NCI-H526 treated with DMSO at 0.1 percent for 48 hours (cell line): ENCODE measurements at regions not wholly inside any gene's neighbourhood (a gene's known extent, or its start where the extent isn't known, plus 50 kb on each side); places are given as distances from the start of the nearest gene placed in this dataset.
A peak's percentile ranks its signal among the peaks of the same experiment; 100 is the strongest.

ENCODE experiments used
- DNase-seq: peaks from one replicate; lab custom pipeline; 2025; lab: John Stamatoyannopoulos, UW

- no peak for DNase-seq
Observed at GRCh38 chr2:137824501-137824900, 139.8 kb upstream of the HNMT start.

- no peak for DNase-seq
Observed at GRCh38 chr2:137826373-137827372, 137.6 kb upstream of the HNMT start.

- DNase-seq = no peak
Observed at GRCh38 chr2:137828624-137829023, 135.6 kb upstream of the HNMT start.

GRCh38 chr2:137829251-137829650, 135.0 kb upstream of the HNMT start:
- DNase-seq = no peak

GRCh38 chr2:137834760-137835379, 129.4 kb upstream of the HNMT start:
- no peak for DNase-seq

- DNase-seq = no peak
Observed at GRCh38 chr2:137836671-137837070, 127.6 kb upstream of the HNMT start.

- DNase-seq = no peak
Observed at GRCh38 chr2:137837830-137838229, 126.4 kb upstream of the HNMT start.

GRCh38 chr2:137838255-137839092, 125.8 kb upstream of the HNMT start:
- DNase-seq = peak; percentile 15

- DNase-seq = no peak
Observed at GRCh38 chr2:137842430-137842829, 121.8 kb upstream of the HNMT start.

GRCh38 chr2:137842952-137843351, 121.3 kb upstream of the HNMT start:
- no peak for DNase-seq

GRCh38 chr2:137845422-137845821, 118.9 kb upstream of the HNMT start:
- DNase-seq = no peak

GRCh38 chr2:137846993-137847392, 117.3 kb upstream of the HNMT start:
- DNase-seq = no peak

GRCh38 chr2:137847443-137847842, 116.8 kb upstream of the HNMT start:
- DNase-seq = no peak

- no peak for DNase-seq
Observed at GRCh38 chr2:137857881-137858280, 106.4 kb upstream of the HNMT start.

- DNase-seq = no peak
Observed at GRCh38 chr2:137862651-137863050, 101.6 kb upstream of the HNMT start.

GRCh38 chr2:137865954-137866540, 98.2 kb upstream of the HNMT start:
- DNase-seq = peak; percentile 42

- no peak for DNase-seq
Observed at GRCh38 chr2:137870682-137871081, 93.6 kb upstream of the HNMT start.

- DNase-seq = no peak
Observed at GRCh38 chr2:137872577-137872976, 91.7 kb upstream of the HNMT start.

- no peak for DNase-seq
Observed at GRCh38 chr2:137873536-137874244, 90.6 kb upstream of the HNMT start.

GRCh38 chr2:137879121-137879520, 85.2 kb upstream of the HNMT start:
- no peak for DNase-seq

GRCh38 chr2:137881711-137882110, 82.6 kb upstream of the HNMT start:
- no peak for DNase-seq
